HG02938 (cell line): ENCODE measurements at regions not wholly inside any gene's neighbourhood (a gene's known extent, or its start where the extent isn't known, plus 50 kb on each side); places are given as distances from the start of the nearest gene placed in this dataset.

ENCODE experiments used
- ATAC-seq: cut with Tn5 transposase; IDR thresholded peaks from one replicate; pipeline ENCODE4 v1.9.1; 2021; ENCODE audit warnings: mild to moderate bottlenecking, moderate library complexity; ENCODE audit not compliant: unreplicated experiment

DNA sequence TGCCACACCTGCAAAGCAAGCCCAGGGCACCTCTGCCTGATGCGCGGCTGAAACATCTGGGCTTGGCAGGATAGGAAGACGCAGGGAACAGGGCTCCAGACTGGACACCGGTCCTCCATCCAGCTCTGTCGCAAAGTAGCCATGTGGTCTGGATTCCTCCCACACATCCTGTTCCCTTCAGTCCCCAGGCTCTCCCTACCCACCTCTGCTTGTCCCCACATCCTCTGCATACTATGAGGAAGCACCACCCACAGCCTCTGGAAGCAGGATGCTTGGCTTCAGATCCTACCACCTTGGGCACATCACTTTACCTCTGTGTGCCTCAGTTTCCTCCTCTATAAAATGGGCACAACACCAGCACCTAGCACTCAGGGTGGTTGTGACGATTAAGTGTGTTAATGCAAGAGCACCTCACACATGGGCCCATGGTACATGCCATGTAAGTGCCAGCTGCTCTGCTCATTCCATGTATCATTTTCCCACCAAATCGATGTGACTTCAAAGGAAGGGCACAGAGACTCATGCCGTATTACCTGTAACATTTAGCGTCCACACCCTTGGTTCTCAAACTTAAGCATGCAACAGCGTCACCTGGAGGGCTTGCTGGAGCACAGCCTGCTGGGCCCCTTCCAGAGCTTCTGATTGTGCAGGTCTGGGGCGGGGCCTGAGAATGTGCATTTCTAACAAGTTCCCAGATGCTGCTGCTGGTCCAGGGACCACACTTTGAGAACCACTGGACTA, 138.6 kb upstream of the SDK2 start:
- no peak for ATAC-seq

GRCh38 chr17:73783382-73783766, 139.1 kb upstream of the SDK2 start:
- ATAC-seq = no peak

DNA sequence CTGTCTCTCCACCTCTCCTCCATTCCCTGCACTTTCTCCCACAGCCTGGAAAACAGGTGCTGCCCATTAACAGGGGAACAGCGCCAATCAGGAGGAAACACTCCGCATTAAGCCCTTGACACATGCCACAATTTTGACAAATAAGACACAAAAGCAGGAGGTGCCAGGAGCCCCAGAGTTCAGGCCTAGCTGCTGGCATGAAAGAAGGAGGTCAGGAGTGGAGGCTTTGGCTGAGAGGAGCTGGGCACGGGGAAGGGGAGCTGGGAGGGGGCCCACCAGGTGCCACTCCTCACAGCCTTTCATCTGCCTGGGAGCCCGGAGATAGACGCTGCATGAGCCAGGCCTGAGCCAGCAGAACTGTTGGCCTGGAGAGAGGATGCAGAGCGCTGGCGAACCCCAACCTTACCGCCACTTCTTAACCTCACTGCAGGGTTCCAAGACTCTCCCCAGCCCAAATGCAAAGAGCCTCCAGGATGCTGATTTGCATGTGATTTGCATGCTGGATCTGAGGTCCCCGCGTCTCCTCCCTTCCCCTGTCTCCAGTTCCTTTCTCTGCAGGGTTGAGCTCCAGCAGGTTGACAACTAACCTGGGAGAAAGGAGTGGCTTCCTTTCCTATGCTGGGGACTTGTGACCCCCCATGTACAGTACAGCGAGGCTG, 139.8 kb upstream of the SDK2 start:
- no peak for ATAC-seq

- ATAC-seq = no peak
These were observed 141.3 kb upstream of the SDK2 start for GRCh38 chr17:73785496-73785895.

DNA sequence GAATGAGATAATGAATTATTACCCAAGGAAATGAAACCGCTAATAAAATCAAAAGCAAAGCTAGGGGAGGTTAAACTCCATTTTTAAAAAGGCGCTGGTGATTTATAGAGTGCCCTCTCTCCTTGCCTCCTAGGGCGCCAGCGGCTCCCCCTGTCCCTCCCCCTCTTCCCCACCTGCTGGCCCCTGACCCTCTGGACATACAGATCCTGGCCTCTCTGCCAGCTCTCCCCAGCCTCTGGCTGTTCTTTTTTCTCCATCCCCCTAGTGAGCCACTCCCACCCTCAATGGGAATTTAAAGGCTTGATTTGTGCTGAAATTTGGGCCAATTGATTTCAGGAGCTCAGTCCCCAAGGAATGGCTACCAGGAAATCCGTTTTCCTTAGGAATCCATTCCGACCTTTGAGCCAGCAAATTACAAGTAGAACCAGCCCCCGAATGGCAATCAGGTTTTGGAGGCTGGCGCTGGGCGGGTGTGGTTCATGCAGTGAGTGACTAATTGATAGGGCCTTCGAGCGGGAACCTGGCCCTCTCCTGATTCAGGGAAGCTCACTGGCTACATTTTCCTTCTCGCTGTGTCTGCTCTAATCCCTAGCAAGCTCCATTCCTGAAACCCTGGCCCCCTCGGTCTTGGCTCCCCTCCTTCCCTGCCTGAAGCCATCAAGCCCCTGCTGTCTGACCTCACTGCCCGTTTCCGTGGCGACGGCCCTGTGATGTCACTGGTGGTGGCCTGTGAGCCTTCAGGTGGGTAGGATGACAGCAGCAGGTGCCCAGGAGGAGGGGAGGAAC, 141.9 kb upstream of the SDK2 start:
- no peak for ATAC-seq

DNA sequence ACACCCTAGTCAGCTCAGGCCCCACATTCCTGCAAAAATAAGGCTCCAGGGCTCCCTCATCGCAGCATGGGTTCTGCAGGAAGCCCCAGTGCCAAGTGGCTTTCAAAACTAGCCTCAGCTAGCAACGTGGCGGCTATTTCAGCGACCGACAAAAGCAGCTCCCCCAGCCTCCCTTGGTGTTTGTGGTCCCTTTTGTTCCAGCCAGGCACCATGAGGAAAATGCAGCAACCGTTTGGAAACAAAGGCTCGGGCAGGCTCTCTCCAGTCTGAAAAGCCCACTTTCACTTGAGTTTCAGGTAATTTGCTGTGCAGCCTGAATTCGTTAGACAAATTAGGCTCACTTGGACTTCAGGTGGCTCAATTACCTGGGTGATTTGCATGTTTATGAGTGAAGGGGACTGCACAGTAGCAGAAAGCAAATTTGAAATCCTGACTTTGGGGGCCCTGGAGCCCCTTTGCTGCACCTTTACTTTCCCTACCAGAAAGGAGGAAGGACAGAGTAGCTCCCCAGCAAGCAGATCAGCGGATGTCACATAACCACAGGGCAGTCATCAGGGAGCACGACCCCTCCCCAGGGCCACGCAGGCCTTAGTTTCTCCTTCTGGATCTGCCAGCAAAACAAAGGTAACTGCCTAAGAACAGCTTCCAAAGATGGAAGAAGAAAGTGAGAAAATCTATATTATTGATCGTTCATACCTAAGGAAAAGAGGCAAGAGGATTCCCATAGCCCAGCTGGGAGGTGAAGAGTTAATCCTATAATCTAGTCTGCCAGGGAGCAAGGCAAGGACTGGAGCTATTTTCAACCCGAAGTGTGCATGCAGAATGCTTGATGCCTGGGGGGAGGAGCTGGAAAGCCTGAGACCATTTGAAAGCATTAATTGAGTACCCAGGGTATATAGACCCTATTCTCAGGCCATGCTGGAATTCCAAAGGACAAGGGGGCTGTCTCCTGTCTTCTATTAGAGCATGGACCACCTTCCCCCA, 143.1 kb upstream of the SDK2 start:
- ATAC-seq = no peak

- no peak for ATAC-seq
These were observed 143.9 kb upstream of the SDK2 start for GRCh38 chr17:73788111-73788510.

- ATAC-seq = no peak
These were observed 146.9 kb upstream of the SDK2 start for GRCh38 chr17:73791121-73791520.

GRCh38 chr17:73791631-73792030, 147.4 kb upstream of the SDK2 start:
- no peak for ATAC-seq

DNA sequence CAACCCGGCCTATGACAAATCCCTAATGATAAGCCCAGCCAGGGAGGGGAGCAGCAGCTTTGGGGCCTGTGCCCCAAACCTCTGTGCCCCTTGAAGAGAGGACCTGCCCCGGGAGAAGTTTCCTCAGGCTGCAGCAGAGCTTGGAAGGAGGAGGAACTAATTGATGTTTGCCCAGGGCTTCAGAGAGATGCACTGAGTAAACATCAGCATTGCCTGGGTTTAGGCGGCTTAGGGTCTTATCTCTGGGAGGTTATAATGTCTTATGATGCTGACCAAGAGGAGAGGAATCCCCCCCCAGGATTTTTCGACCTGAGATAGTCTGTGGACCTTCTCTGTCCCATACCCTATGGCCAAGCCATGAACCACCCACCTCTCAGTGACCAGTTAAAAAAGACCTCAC, 148.7 kb upstream of the SDK2 start:
- no peak for ATAC-seq

GRCh38 chr17:73794336-73794735, 150.1 kb upstream of the SDK2 start:
- ATAC-seq = no peak

DNA sequence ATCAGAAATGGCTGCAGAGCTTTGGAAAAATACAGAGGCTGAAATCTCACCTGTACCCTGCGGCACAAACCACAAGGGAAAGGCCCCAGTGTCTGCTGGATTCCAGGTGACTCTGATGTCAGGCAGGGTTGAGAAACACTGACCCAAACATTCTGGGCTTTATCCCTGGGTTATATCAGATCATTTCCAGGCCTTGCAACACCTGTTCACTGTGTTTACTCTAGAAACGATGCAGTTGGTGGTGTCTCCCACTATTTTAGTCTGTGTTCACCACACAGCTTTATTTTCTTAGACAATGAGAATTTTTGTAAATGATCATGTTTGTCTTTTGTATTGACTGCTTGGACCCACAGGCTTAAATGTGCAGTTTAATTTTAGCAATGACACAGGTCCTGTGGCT, 151.5 kb upstream of the SDK2 start:
- ATAC-seq = no peak

GRCh38 chr17:73797594-73798110, 153.4 kb upstream of the SDK2 start:
- ATAC-seq = no peak

- no peak for ATAC-seq
These were observed 154.0 kb upstream of the SDK2 start for GRCh38 chr17:73798111-73798748.

GRCh38 chr17:73799096-73799495, 154.9 kb upstream of the SDK2 start:
- ATAC-seq = no peak

DNA sequence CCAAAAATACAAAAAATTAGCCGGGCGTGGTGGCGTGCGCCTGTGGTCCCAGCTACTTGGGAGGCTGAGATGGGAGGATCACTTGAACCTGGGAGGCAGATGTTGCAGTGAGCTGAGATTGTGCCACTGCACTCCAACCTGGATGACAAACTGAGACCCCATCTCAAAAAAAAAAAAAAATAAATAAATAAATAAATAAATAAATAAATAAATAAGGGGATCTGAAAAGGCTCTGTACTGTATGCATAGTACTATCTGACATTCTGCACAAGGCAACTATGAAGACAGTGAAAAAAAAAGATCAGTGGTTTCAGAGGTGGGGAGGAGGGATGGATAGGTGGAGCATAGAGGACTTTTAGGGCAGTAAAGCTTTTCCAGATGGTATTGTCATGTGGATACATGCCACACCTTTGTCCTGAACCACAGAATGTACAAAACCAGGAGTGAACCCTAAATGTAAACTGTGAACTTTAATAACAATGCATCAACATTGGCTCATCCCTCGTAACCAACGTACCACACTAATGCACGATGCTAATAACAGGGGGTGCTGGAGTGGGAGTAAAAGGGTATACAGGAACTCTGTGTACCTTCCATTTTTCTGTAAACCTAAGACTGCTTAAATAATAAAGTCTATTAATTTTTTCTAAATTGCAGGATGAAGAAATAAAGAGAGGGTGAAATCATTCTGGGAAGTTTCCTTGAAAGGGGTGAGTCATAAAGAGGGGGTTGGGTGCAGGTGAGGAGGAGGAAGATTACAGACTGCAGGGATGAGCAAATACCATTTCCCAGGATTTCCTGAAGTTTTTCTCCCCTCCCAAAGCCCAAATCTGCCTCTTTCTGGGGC, 155.8 kb upstream of the SDK2 start:
- no peak for ATAC-seq

DNA sequence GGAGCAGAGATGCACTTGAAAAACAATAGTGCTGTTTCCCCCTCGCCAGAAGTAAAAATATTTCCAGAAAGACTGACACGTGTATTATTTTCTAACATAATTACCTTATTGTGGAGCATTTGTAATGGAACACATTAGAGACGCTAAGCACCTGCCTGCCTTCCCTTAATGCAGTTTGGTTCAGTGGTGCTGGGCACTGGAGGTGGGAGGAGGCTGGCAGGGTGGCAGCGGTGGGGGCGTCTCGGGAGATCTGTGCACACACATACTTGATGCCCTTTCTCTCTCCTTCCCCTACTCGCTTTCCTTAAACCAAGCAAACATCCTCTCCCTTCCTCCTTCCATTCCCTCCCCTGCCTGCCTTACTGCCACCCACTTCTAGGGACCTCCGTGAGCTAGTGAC, 156.6 kb upstream of the SDK2 start:
- ATAC-seq = no peak

DNA sequence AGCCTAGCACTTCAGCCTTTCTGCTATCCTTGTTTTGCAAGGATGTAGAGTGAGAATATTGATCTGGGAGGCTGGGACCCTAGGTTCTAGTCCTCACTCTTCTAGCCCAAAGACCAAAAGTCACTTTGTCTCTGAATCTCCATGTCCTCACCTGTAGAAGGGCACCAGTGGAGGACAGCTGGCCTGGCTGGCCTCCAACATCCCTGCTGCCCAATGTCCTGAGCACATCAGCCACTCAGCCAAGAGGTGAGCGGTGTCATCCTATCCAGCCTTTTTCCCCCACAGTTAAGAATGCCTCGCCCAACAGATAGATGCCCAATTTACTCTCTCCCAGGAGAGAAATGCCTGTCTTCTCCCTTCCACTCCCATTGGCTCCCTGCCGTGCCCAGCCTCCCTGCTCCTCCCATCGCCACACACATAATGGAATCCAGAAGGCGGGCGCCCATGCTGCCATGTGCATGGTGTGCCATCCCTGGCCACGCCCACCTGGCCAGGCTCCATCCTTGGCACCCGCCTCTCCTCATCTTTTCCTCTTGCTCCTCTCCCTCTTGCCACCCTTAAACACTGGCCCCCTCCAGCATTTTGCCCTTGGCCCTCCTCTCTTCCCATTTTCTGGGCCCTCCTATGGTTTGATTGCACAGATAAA, 157.3 kb upstream of the SDK2 start:
- no peak for ATAC-seq

GRCh38 chr17:73802314-73802713, 158.1 kb upstream of the SDK2 start:
- no peak for ATAC-seq
